K562 (cell line): ENCODE measurements at regions not wholly inside any gene's neighbourhood (a gene's known extent, or its start where the extent isn't known, plus 50 kb on each side); places are given as distances from the start of the nearest gene placed in this dataset.

Experiments
- ATAC-seq: fragments of 200-7000 bp; cut with Tn5 transposase; 3 replicates; pipeline ENCODE4 v1.9.1; 2020; ENCODE audit warnings: moderate library complexity
- BruUV-seq: library from RNA; stranded (reverse); fragments of 400-500 nt; replicated peaks from 2 replicates; lab custom pipeline; 2021; lab: Mats Ljungman, UMichigan
- CTCF ChIA-PET: fragments of 300-600 bp; formaldehyde crosslinking; extraction: SDS; loops from one replicate; lab custom pipeline; 2021; ENCODE audit warnings: low intra/inter-chr PET ratio; lab: Yijun Ruan, JAX
- POLR2A ChIA-PET: fragments of 300-600, 350-650 bp; sonication (Branson Sonifier 250); formaldehyde crosslinking; extraction: SDS; loops from one replicate; lab custom pipeline; 2021; ENCODE audit warnings: antibody characterized with exemption, inconsistent platforms; lab: Yijun Ruan, JAX
- DNase-seq, 4 experiments: peaks; one replicate each; pipeline versions ENCODE4 v3.0.0 to v3.0.0-alpha.2; 2011 to 2018; ENCODE audit warnings: low spot score in 3 of 4, mixed read lengths in 3 of 4; ENCODE audit errors: extremely low read depth in 1 of 4
- FAIRE-seq: peaks from 2 replicates; lab custom pipeline; 2011; peaks lifted over from hg19 to GRCh38; lab: Jason Lieb, UNC
- H2AFZ ChIP-seq: 2 replicates; pipeline ENCODE4 v1.6.0; 2011; ENCODE audit warnings: low read depth, low read length, control low read depth, inconsistent platforms
- H3K27ac ChIP-seq: fragments of 200-600 bp; 3 replicates; pipeline ENCODE4 v1.8.0; 2011; ENCODE audit warnings: low read depth, mild to moderate bottlenecking, control low read depth, inconsistent platforms, low read length, moderate library complexity, mixed read lengths; ENCODE audit errors: extremely low read depth
- H3K27me3 ChIP-seq, 2 experiments: fragments of 300-600 bp in 1 of 2; 2 replicates in 1 of 2; 3 replicates in 1 of 2; pipeline versions ENCODE4 v1.6.0 to v1.8.0; 2011; ENCODE audit warnings: inconsistent platforms in 2 of 2, low read length in 2 of 2, mild to moderate bottlenecking in 1 of 2, mixed read lengths in 1 of 2, moderate library complexity in 1 of 2; ENCODE audit not compliant: control insufficient read depth in 2 of 2, insufficient read depth in 2 of 2
- H3K36me3 ChIP-seq: fragments of 300-600 bp; 3 replicates; pipeline ENCODE4 v1.8.0; 2011; ENCODE audit warnings: mild to moderate bottlenecking, low read length, inconsistent platforms; ENCODE audit not compliant: control insufficient read depth, insufficient read depth
- H3K4me1 ChIP-seq, 2 experiments: fragments of 200-600 bp in 1 of 2; replicated peaks in 1 of 2; 2 replicates in 1 of 2; 3 replicates in 1 of 2; pipeline versions ENCODE4 v1.5.1 to v1.8.0; 2011; ENCODE audit warnings: inconsistent platforms in 2 of 2, low read length in 2 of 2, mild to moderate bottlenecking in 1 of 2, mixed read lengths in 1 of 2, moderate library complexity in 1 of 2; ENCODE audit not compliant: control insufficient read depth in 2 of 2, insufficient read depth in 2 of 2
- H3K4me2 ChIP-seq: 2 replicates; pipeline ENCODE4 v1.6.1; 2011; ENCODE audit warnings: low read length, control low read depth, inconsistent platforms, mixed read lengths; ENCODE audit not compliant: insufficient read depth
- H3K4me3 ChIP-seq: fragments of 200-600 bp; sonication (generic), shearing (Covaris generic); 2 replicates; pipeline ENCODE4 v1.5.1; 2016; ENCODE audit warnings: control low read depth, inconsistent platforms
- H3K79me2 ChIP-seq: fragments of 200-600 bp; 3 replicates; pipeline ENCODE4 v1.8.0; 2011; ENCODE audit warnings: low read length, inconsistent platforms; ENCODE audit not compliant: control insufficient read depth, insufficient read depth
- H3K9ac ChIP-seq, 2 experiments: 2 replicates each; pipeline versions ENCODE4 v1.6.0 to v1.6.1; 2011; ENCODE audit warnings: low read depth in 2 of 2, low read length in 2 of 2, control low read depth in 1 of 2, inconsistent platforms in 1 of 2, mild to moderate bottlenecking in 1 of 2, mixed read lengths in 1 of 2; ENCODE audit not compliant: insufficient read depth in 1 of 2
- H3K9me1 ChIP-seq: one replicate; pipeline ENCODE4 v1.6.0; 2011; ENCODE audit warnings: inconsistent platforms, mild to moderate bottlenecking, low read length, moderate library complexity; ENCODE audit not compliant: control insufficient read depth, insufficient read depth
- H3K9me3 ChIP-seq: replicated peaks from 2 replicates; pipeline ENCODE4 v1.5.1; 2011; ENCODE audit warnings: low read depth, low read length, inconsistent platforms; ENCODE audit not compliant: control insufficient read depth, insufficient read depth
- H4K20me1 ChIP-seq: replicated peaks from 2 replicates; pipeline ENCODE4 v1.6.1; 2011; ENCODE audit warnings: low read length, inconsistent platforms, mixed read lengths; ENCODE audit not compliant: control insufficient read depth, insufficient read depth
- CEBPB ChIP-seq: fragments of 450-650 bp; IDR thresholded peaks from 2 replicates; pipeline ENCODE4 v1.6.1; 2016; ENCODE audit warnings: missing genetic modification characterization, missing compliant biosample characterization
- FOXK1 ChIP-seq: sonication (generic); formaldehyde crosslinking; IDR thresholded peaks from 2 replicates; pipeline ENCODE4 v1.8.0; 2022; ENCODE audit warnings: missing genetic modification reagents, mild to moderate bottlenecking, borderline replicate concordance
- MEF2A ChIP-seq: IDR thresholded peaks from 2 replicates; pipeline ENCODE4 v1.6.1; 2011; ENCODE audit warnings: low read depth, mild to moderate bottlenecking, low read length, moderate library complexity; ENCODE audit not compliant: control insufficient read depth
- NCOA4 ChIP-seq: fragments of 450-650 bp; IDR thresholded peaks from 2 replicates; pipeline ENCODE4 v1.6.1; 2018; ENCODE audit warnings: mild to moderate bottlenecking; ENCODE audit not compliant: partially characterized antibody
- NUFIP1 ChIP-seq: fragments of 450-650 bp; IDR thresholded peaks from 2 replicates; pipeline ENCODE4 v1.6.1; 2018; ENCODE audit not compliant: partially characterized antibody
- RAD21 ChIP-seq, 2 experiments: fragments of 250-450 bp in 1 of 2; fragments of 450-650 bp in 1 of 2; sonication (Bioruptor Pico) in 1 of 2; formaldehyde crosslinking in 1 of 2; IDR thresholded peaks in 1 of 2; conservative IDR thresholded peaks in 1 of 2; 2 replicates each; pipeline versions ENCODE4 v1.4.0 to v1.8.0; 2020 to 2022; ENCODE audit warnings: mild to moderate bottlenecking in 2 of 2, moderate library complexity in 1 of 2
- ZBTB17 ChIP-seq: fragments of 450-650 bp; formaldehyde crosslinking; IDR thresholded peaks from 2 replicates; pipeline ENCODE4 v1.4.0; 2020; ENCODE audit warnings: mild to moderate bottlenecking
- ZNF668 ChIP-seq: fragments of 250-450 bp; sonication (Bioruptor Pico); IDR thresholded peaks from 2 replicates; pipeline ENCODE4 v1.8.0; 2022; ENCODE audit warnings: mild to moderate bottlenecking, inconsistent platforms
- WGBS: fragments of 100-300 bp; shearing (Covaris generic); methylation state at CpG from one replicate; pipeline ENCODE4 v1.1.6; 2016; ENCODE audit warnings: low coverage, mixed read lengths; ENCODE audit not compliant: insufficient coverage; ENCODE audit errors: missing lambda C conversion rate; 5-methylcytosine and 5-hydroxymethylcytosine counted together
- in situ Hi-C: fragments of 300-500 bp; cut with MboI; formaldehyde crosslinking; loops from 4 replicates; pipeline ENCODE4 v1.15.0; 2018; ENCODE audit warnings: inconsistent platforms, mixed read lengths
- intact Hi-C: fragments of 100-400 bp; cut with micrococcal nuclease; formaldehyde crosslinking; loops from 2 replicates; pipeline ENCODE4 v1.14.2; 2022
- TF ChIP-seq, protein P1 (sequence below): fragments of 150-350 bp; IDR thresholded peaks from 2 replicates; pipeline ENCODE4 v1.6.1; 2014; ENCODE audit warnings: low read depth, mild to moderate bottlenecking, low read length, borderline replicate concordance
- TF ChIP-seq, protein P2 (sequence below): fragments of 450-650 bp; formaldehyde crosslinking; IDR thresholded peaks from 2 replicates; pipeline ENCODE4 v1.4.0; 2022; ENCODE audit warnings: missing genetic modification characterization
- TF ChIP-seq, protein P3 (sequence below), 3 experiments: fragments of 200-800 bp in 1 of 3; fragments of 250-450 bp in 1 of 3; fragments of 450-650 bp in 1 of 3; sonication (Bioruptor Pico) in 1 of 3; sonication (Bioruptor generic) in 1 of 3; formaldehyde crosslinking in 1 of 3; IDR thresholded peaks; 2 replicates each; pipeline versions ENCODE4 v1.6.1 to v1.8.0; 2016 to 2022; ENCODE audit warnings: mild to moderate bottlenecking in 2 of 3, missing genetic modification characterization in 2 of 3, missing compliant biosample characterization in 1 of 3, moderate library complexity in 1 of 3

DNA sequence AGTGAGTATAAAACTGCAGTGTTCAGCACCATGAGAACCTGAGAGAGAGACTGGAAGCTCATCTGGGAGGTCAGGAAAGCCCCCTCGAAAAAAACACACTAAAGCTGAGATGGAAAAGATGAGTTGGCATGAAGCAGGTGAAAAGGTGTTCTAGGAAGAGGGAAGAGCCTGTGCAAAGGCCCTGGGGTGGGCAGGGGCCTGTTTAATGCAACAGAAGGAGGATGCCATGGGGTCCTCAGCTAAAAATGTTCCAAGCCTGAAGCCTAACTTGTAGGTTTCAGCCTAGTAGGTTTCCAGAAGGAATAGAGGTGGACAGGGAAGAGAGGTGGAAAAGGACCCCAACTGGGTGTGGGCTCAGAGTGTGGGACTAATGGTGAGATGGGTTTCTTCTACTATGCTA, 242.3 kb upstream of the ZFHX3 start:
- no peaks in the 10 kb centered on the region for H3K36me3 ChIP-seq

More for the DNA sequence above, 242.3 kb upstream of the ZFHX3 start:
- no peak overlapping the region for H2AFZ ChIP-seq
- intact Hi-C loops = no loop called here
- no peaks in the 10 kb centered on the region for H3K9me1 ChIP-seq
- no peak overlapping the region for H3K9ac ChIP-seq
- H3K4me3 ChIP-seq = no peak overlapping the region
- ChIA-PET CTCF (no interaction called here), POLR2A (interaction anchor here (0.6 kb wide), 1 partner anchor 966 kb away, joined by 3 read pairs; no protein-coding TSS in a partner anchor)
- no peak for TF ChIP-seq ZBTB17 (CRISPR knock-in tag)
- TF ChIP-seq CEBPB (tag) = no peak
- TF ChIP-seq, protein P1, sequence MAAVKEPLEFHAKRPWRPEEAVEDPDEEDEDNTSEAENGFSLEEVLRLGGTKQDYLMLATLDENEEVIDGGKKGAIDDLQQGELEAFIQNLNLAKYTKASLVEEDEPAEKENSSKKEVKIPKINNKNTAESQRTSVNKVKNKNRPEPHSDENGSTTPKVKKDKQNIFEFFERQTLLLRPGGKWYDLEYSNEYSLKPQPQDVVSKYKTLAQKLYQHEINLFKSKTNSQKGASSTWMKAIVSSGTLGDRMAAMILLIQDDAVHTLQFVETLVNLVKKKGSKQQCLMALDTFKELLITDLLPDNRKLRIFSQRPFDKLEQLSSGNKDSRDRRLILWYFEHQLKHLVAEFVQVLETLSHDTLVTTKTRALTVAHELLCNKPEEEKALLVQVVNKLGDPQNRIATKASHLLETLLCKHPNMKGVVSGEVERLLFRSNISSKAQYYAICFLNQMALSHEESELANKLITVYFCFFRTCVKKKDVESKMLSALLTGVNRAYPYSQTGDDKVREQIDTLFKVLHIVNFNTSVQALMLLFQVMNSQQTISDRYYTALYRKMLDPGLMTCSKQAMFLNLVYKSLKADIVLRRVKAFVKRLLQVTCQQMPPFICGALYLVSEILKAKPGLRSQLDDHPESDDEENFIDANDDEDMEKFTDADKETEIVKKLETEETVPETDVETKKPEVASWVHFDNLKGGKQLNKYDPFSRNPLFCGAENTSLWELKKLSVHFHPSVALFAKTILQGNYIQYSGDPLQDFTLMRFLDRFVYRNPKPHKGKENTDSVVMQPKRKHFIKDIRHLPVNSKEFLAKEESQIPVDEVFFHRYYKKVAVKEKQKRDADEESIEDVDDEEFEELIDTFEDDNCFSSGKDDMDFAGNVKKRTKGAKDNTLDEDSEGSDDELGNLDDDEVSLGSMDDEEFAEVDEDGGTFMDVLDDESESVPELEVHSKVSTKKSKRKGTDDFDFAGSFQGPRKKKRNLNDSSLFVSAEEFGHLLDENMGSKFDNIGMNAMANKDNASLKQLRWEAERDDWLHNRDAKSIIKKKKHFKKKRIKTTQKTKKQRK = no peak
- no peak for TF ChIP-seq NCOA4
- no peak for TF ChIP-seq ZNF668 (CRISPR knock-in tag)
- no peak for TF ChIP-seq RAD21 (CRISPR knock-in tag; conservative IDR thresholded peaks at IDR 0.05 in 1 of 2, IDR thresholded peaks at IDR 0.05 in 1 of 2)
- TF ChIP-seq, protein P2, sequence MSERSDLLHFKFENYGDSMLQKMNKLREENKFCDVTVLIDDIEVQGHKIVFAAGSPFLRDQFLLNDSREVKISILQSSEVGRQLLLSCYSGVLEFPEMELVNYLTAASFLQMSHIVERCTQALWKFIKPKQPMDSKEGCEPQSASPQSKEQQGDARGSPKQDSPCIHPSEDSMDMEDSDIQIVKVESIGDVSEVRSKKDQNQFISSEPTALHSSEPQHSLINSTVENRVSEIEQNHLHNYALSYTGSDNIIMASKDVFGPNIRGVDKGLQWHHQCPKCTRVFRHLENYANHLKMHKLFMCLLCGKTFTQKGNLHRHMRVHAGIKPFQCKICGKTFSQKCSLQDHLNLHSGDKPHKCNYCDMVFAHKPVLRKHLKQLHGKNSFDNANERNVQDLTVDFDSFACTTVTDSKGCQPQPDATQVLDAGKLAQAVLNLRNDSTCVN (CRISPR knock-in tag) = no peak
- TF ChIP-seq, protein P3, sequence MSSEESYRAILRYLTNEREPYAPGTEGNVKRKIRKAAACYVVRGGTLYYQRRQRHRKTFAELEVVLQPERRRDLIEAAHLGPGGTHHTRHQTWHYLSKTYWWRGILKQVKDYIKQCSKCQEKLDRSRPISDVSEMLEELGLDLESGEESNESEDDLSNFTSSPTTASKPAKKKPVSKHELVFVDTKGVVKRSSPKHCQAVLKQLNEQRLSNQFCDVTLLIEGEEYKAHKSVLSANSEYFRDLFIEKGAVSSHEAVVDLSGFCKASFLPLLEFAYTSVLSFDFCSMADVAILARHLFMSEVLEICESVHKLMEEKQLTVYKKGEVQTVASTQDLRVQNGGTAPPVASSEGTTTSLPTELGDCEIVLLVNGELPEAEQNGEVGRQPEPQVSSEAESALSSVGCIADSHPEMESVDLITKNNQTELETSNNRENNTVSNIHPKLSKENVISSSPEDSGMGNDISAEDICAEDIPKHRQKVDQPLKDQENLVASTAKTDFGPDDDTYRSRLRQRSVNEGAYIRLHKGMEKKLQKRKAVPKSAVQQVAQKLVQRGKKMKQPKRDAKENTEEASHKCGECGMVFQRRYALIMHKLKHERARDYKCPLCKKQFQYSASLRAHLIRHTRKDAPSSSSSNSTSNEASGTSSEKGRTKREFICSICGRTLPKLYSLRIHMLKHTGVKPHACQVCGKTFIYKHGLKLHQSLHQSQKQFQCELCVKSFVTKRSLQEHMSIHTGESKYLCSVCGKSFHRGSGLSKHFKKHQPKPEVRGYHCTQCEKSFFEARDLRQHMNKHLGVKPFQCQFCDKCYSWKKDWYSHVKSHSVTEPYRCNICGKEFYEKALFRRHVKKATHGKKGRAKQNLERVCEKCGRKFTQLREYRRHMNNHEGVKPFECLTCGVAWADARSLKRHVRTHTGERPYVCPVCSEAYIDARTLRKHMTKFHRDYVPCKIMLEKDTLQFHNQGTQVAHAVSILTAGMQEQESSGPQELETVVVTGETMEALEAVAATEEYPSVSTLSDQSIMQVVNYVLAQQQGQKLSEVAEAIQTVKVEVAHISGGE (CRISPR knock-in tag; IDR thresholded peaks at IDR 0.05) = no peak
- no peak for TF ChIP-seq MEF2A
- TF ChIP-seq FOXK1 = no peak
- TF ChIP-seq NUFIP1 = no peak
- no CpG with 5 or more reads among the region's 1 CpG for WGBS
- no peak overlapping the region for H3K4me2 ChIP-seq
- no TSS peak for BruUV-seq
- in situ Hi-C loops = no loop called here
- no peaks in the 10 kb centered on the region for H3K9me3 ChIP-seq
- H3K4me1 ChIP-seq = no peaks in the 10 kb centered on the region
- peaks cover 0 to 18% of the 10 kb centered on the region in 2 experiments; a peak in 4 of 5 replicates for H3K27me3 ChIP-seq
- no peaks in the 10 kb centered on the region for H4K20me1 ChIP-seq
- no peak overlapping the region for H3K27ac ChIP-seq
- no peak for DNase-seq
- FAIRE-seq = no peak
- no peak for ATAC-seq
- no peaks in the 10 kb centered on the region for H3K79me2 ChIP-seq
